HG02870 (cell line): ENCODE measurements at regions not wholly inside any gene's neighbourhood (a gene's known extent, or its start where the extent isn't known, plus 50 kb on each side); places are given as distances from the start of the nearest gene placed in this dataset.

Source experiments
- ATAC-seq: cut with Tn5 transposase; IDR thresholded peaks from one replicate; pipeline ENCODE4 v1.9.1; 2021; ENCODE audit warnings: mild to moderate bottlenecking, moderate library complexity; ENCODE audit not compliant: unreplicated experiment

- no peak for ATAC-seq
Measured at GRCh38 chr6:148265054-148265453, 77.6 kb upstream of the SASH1 start.

DNA sequence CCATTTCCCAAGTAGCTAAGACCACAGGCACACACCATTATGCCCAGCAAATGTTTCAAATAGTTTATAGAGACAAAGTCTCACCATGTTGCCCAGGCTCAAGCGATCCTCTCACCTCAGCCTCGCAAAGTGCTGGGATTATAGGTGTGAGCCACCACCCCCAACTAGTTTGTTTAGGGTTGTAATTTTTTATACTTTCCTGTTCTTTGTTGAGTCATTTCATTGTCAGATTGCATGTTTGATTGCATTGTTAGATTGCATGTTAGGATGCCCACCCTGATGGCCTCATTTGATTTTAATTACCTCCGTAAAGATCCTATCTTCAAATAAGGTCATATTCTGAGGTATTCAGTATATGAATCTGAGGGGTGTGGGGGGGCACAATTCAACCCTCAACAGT is 73.3 kb upstream of the SASH1 start:
- no peak for ATAC-seq

- ATAC-seq: no peak
Measured at GRCh38 chr6:148271711-148272439, 70.8 kb upstream of the SASH1 start.

GRCh38 chr6:148272597-148272996 is 70.0 kb upstream of the SASH1 start:
- ATAC-seq: no peak

- no peak for ATAC-seq
Measured at GRCh38 chr6:148273962-148274752, 68.5 kb upstream of the SASH1 start.

DNA sequence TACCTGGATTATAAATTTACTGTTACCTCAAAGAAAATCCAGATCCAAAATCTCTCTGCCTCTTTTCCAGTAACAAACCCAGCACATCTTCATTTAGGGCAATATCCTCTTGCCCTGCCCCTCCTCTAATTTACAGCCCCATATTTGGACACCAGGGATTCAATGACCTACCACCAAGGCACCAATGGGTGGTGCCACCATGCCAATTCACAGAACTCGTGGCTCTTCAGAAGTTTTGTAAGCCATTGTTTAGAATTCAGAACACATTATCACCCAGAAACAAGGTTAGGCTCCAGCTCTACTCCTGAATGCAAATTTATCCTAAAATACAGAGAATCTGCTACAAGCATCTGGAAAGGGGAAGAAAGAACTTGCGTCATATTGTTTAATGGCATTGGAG is 67.8 kb upstream of the SASH1 start:
- no peak for ATAC-seq

DNA sequence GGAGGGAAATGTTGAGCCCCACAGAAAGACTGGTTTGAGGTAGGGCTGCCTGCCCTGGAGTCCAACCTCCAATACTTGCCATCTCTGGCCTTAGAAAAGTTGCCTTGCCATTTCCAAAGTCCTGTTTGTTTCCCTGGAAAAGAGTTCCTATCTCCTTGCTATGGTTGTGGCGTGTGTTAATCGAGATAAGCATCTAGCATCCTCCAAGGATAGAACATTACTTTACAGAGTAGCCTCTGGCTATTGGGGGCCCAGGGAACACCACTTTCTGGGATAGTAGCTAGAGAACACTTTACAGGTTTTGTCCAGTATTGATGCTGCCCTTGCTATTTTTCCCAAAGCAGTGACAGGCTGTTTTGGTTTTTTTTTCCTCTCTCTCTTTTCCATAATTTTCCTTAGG is 57.4 kb upstream of the SASH1 start:
- no peak for ATAC-seq

DNA sequence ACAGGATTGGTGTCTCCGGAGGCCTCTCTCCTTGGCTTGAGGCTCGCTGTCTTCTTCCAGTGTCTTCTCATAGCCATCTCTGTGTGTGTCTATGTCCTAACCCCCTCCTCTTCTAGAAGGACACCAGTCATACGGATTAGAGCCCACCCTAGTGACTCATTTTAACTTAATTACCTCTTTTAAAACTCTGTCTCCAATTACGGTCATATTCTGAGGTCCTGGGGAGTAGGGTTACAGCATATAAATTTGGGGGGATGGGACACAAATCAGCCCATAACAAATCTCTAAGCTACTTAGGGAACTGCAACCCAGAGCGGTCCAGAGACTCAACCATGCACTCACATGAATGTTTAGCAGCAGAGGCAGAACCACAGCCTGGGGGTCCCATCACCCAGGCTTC is 56.1 kb upstream of the SASH1 start:
- no peak for ATAC-seq

DNA sequence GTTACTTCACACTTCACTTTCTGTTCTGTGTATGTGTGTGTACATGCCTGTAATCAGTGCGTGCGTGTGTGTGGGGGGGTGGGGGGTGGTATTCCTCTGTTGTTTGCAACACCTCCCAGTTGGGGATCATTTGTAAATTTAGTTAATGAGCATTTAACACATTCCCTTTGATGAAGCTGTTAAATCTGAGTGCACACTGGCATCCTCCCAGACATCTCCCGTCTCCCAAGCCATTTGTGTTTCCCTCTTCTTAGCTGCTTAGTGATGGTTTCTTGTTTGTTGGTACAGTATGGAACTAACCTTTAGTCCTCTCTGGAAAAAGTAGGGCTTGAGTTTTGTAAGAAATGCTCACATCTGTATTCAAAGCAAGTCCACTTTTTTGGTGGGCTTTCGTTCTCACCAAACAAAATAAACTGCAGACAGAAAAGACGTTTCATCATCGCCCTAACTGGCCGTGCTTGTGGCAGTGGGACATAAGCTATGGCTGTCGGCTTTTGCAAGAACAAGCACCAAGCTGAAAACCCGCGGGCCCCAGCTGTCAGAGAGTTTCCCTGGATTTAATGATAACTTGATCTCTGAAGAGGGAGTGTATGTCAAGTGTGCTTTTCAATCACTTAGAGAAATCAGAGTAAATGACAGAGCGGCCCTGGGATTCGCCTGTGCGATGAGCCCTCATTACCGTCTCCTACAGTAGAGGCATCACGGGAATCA is 54.9 kb upstream of the SASH1 start:
- ATAC-seq: no peak

DNA sequence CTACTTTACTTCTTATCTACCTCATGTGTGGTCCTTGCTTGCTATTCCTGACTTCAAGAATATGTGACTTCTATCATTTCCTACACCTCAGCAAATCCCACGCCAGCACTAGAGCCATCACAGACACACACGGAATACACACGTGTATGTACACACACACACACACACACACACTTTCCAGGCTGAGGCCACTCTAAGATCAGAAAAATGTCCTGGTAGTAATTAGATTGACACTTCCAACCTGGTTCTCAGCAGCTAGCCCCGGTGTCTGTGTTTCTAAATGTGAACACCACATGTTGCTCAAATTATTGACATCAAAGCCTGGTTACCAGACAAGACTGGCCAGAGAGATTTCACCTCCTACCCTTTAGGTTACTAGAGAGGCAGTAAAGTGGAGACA is 54.1 kb upstream of the SASH1 start:
- no peak for ATAC-seq

DNA sequence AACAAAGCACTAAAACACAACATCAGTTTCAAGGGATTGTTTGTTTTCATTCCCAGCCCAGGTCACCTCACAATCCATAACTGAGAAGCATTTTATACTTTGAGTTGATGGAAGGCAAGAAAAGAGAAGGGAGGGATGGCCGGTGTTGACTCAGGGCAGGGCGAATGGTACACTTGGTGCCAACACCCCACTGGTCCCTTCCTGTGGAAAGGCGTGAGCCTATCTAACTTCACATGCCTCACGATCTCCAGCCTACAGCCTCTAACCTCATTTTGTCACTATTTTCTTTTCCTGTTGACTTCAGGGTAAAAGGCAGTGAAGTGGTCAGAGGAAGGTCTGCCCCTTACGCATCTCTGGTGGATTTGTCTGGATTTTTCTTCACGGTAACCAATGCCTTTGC is 53.5 kb upstream of the SASH1 start:
- no peak for ATAC-seq

- ATAC-seq: no peak
Measured at GRCh38 chr6:148291876-148292275, 50.8 kb upstream of the SASH1 start.
